SK-N-SH (cell line): ENCODE measurements at regions not wholly inside any gene's neighbourhood (a gene's known extent, or its start where the extent isn't known, plus 50 kb on each side); places are given as distances from the start of the nearest gene placed in this dataset.

Source experiments
- CTCF ChIA-PET: fragments of 300-600, 350-600 bp; formaldehyde crosslinking; extraction: SDS; loops from one replicate; lab custom pipeline; 2021; lab: Yijun Ruan, JAX
- POLR2A ChIA-PET: fragments of 350-600 bp; sonication (Branson Sonifier 250); formaldehyde crosslinking; extraction: SDS; loops from one replicate; lab custom pipeline; 2020; ENCODE audit warnings: antibody characterized with exemption, inconsistent platforms; lab: Yijun Ruan, JAX
- DNase-seq: peaks from one replicate; pipeline ENCODE4 v3.0.0; 2012
- H2AFZ ChIP-seq: fragments of 200-600 bp; sonication (generic); 2 replicates; pipeline ENCODE4 v1.8.1; 2016; ENCODE audit warnings: antibody characterized with exemption, mild to moderate bottlenecking, low read depth
- H3F3A ChIP-seq: fragments of 200-600 bp; sonication (generic); replicated peaks from 2 replicates; pipeline ENCODE3; 2016; ENCODE audit warnings: antibody characterized with exemption, mild to moderate bottlenecking; ENCODE audit not compliant: insufficient read depth
- H3K27ac ChIP-seq, 2 experiments: fragments of 200-500 bp in 1 of 2; fragments of 200-600 bp in 1 of 2; sonication (Bioruptor generic) in 1 of 2; sonication (generic), shearing (Covaris generic) in 1 of 2; 2 replicates each; pipeline versions ENCODE4 v1.5.1 to v1.6.1; 2014 to 2016; ENCODE audit warnings: low read depth in 2 of 2, inconsistent platforms in 1 of 2, low read length in 1 of 2, mild to moderate bottlenecking in 1 of 2, mixed read lengths in 1 of 2
- H3K27me3 ChIP-seq: fragments of 200-600 bp; sonication (generic), shearing (Covaris generic); 2 replicates; pipeline ENCODE4 v1.6.1; 2016; ENCODE audit warnings: mixed run types; ENCODE audit not compliant: insufficient read depth
- H3K36me3 ChIP-seq, 2 experiments: fragments of 200-500 bp in 1 of 2; fragments of 200-600 bp in 1 of 2; sonication (Bioruptor generic) in 1 of 2; sonication (generic) in 1 of 2; replicated peaks in 1 of 2; 2 replicates each; pipeline versions ENCODE3 to v1.5.1; 2014 to 2016; ENCODE audit warnings: low read length in 1 of 2, mild to moderate bottlenecking in 1 of 2; ENCODE audit not compliant: insufficient read depth in 2 of 2, control insufficient read depth in 1 of 2
- H3K4me1 ChIP-seq, 2 experiments: fragments of 200-500 bp in 1 of 2; fragments of 200-600 bp in 1 of 2; sonication (Bioruptor generic) in 1 of 2; sonication (generic), shearing (Covaris generic) in 1 of 2; 2 replicates each; pipeline versions ENCODE4 v1.5.1 to v1.6.1; 2014 to 2016; ENCODE audit warnings: low read depth in 1 of 2, low read length in 1 of 2, mixed run types in 1 of 2; ENCODE audit not compliant: insufficient read depth in 2 of 2, control insufficient read depth in 1 of 2
- H3K4me2 ChIP-seq: fragments of 200-600 bp; sonication (generic), shearing (Covaris generic); 2 replicates; pipeline ENCODE4 v1.6.1; 2017; ENCODE audit warnings: mixed run types
- H3K4me3 ChIP-seq, 2 experiments: fragments of 200-500 bp in 1 of 2; fragments of 200-600 bp in 1 of 2; sonication (Bioruptor generic) in 1 of 2; sonication (generic), shearing (Covaris generic) in 1 of 2; 2 replicates each; pipeline versions ENCODE4 v1.5.1 to v1.8.1; 2014 to 2016; ENCODE audit warnings: low read depth in 2 of 2, inconsistent platforms in 1 of 2, low read length in 1 of 2, mild to moderate bottlenecking in 1 of 2, mixed read lengths in 1 of 2, moderate library complexity in 1 of 2
- H3K79me2 ChIP-seq: fragments of 200-600 bp; sonication (generic); 2 replicates; pipeline ENCODE4 v1.8.1; 2017; ENCODE audit warnings: mild to moderate bottlenecking; ENCODE audit not compliant: insufficient read depth
- H3K9ac ChIP-seq: fragments of 200-600 bp; sonication (generic); 2 replicates; pipeline ENCODE4 v1.6.1; 2017; ENCODE audit warnings: mixed run types
- H3K9me2 ChIP-seq: fragments of 200-600 bp; sonication (generic); 2 replicates; pipeline ENCODE4 v1.6.1; 2017; ENCODE audit warnings: mixed run types
- H3K9me3 ChIP-seq: fragments of 200-600 bp; sonication (generic); 2 replicates; pipeline ENCODE4 v1.6.1; 2017; ENCODE audit warnings: mixed run types, mild to moderate bottlenecking, moderate library complexity
- H4K20me1 ChIP-seq: fragments of 200-600 bp; sonication (generic); 2 replicates; pipeline ENCODE4 v1.6.1; 2017; ENCODE audit warnings: mild to moderate bottlenecking, mixed run types; ENCODE audit not compliant: insufficient read depth
- ELF1 ChIP-seq: IDR thresholded peaks from 2 replicates; pipeline ENCODE4 v1.4.0; 2012
- FOSL2 ChIP-seq: IDR thresholded peaks from 2 replicates; pipeline ENCODE4 v1.4.0; 2012; ENCODE audit warnings: low read depth, mild to moderate bottlenecking, moderate library complexity, borderline replicate concordance
- GABPA ChIP-seq: IDR thresholded peaks from 2 replicates; pipeline ENCODE4 v1.4.0; 2012; ENCODE audit warnings: low read depth, mild to moderate bottlenecking
- JUND ChIP-seq: IDR thresholded peaks from 2 replicates; pipeline ENCODE4 v1.4.0; 2012
- MEF2A ChIP-seq: IDR thresholded peaks from 2 replicates; pipeline ENCODE4 v1.4.0; 2012; ENCODE audit warnings: low read depth, borderline replicate concordance
- NRF1 ChIP-seq: IDR thresholded peaks from 2 replicates; pipeline ENCODE4 v1.6.1; 2012; ENCODE audit warnings: low read depth, mild to moderate bottlenecking, low read length
- RCOR1 ChIP-seq: fragments of 150-350 bp; IDR thresholded peaks from 2 replicates; pipeline ENCODE4 v1.6.1; 2017; ENCODE audit warnings: antibody characterized with exemption, low read length
- TCF12 ChIP-seq: IDR thresholded peaks from 2 replicates; pipeline ENCODE4 v1.4.0; 2012
- TEAD4 ChIP-seq: IDR thresholded peaks from 2 replicates; pipeline ENCODE4 v1.4.0; 2012; ENCODE audit warnings: mild to moderate bottlenecking, borderline replicate concordance; ENCODE audit not compliant: insufficient read depth
- YY1 ChIP-seq: IDR thresholded peaks from 2 replicates; pipeline ENCODE4 v1.4.0; 2012; ENCODE audit warnings: low read depth, mild to moderate bottlenecking
- WGBS: methylation state at CpG from one replicate; pipeline ENCODE4 v1.1.6; 2017; ENCODE audit warnings: low lambda C conversion rate; 5-methylcytosine and 5-hydroxymethylcytosine counted together
- TF ChIP-seq, protein P1 (sequence below): IDR thresholded peaks from 2 replicates; pipeline ENCODE4 v1.4.0; 2012; ENCODE audit warnings: low read depth
- TF ChIP-seq, protein P2 (sequence below): fragments of 200-600 bp; sonication (generic); IDR thresholded peaks from 2 replicates; pipeline ENCODE4 v1.6.1; 2017; ENCODE audit warnings: antibody characterized with exemption, mild to moderate bottlenecking, moderate library complexity
- TF ChIP-seq, protein P3 (sequence below): IDR thresholded peaks from 2 replicates; pipeline ENCODE4; 2012

DNA sequence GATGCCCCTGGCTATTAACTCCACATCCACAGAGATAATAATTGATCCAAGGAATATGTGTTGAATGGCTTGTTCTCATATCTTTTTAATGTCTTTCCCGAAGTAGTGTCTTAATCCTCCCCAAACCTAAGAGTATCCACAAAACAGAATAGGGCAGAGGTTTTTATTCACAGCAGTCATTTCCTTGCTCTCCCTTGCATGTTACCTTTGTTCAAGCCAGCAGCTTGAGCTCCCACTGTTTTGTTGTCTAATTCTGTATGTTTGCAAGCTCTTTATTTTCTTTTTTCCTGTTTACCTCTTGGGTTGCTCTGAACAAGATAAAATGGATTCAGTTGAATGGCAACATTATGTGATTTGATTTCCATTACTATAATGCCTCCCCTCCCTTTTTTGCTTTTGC lies 308.6 kb upstream of the ZP4 start:
- CTCF ChIA-PET, result no interaction called here

DNA sequence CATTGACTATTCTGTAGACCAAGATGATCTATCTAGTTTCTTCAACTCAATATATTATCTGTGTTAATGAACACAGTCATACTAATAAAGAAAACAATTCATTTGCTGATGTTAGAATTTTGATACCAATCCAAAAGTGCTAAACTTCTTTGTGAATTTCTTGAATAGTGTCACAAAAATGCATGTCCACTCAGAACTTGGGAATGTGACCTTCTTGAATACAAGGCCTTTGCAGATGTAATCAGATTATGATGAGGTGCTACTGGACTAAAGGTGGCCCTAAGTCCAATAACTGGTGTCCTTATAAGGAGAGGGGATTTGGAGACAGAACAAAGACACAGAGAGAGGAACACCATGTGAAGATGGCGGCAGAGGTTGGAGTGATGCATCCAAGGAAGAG lies 305.8 kb upstream of the ZP4 start:
- ChIA-PET POLR2A (no interaction called here), CTCF (no interaction called here)
- TF ChIP-seq JUND, result no peak
- TF ChIP-seq TEAD4, result no peak
- Histone ChIP-seq H3F3A (no peaks in the 10 kb centered on the region), H3K27ac (no peak overlapping the region), H3K4me1 (no peaks in the 10 kb centered on the region), H3K9me2 (no peaks in the 10 kb centered on the region), H3K27me3 (no peaks in the 10 kb centered on the region), H3K36me3 (no peaks in the 10 kb centered on the region), H3K9ac (no peak overlapping the region), H3K79me2 (no peaks in the 10 kb centered on the region), H3K4me2 (no peak overlapping the region), H4K20me1 (no peaks in the 10 kb centered on the region), H3K9me3 (no peaks in the 10 kb centered on the region), H3K4me3 (no peak overlapping the region), H2AFZ (no peak overlapping the region)
- 76% methylated on average over 1 of the region's 1 CpG for WGBS
- no peak for DNase-seq

More for the DNA sequence above, 308.6 kb upstream of the ZP4 start:
- Histone ChIP-seq H3K27me3 (no peaks in the 10 kb centered on the region), H3K27ac (no peak overlapping the region), H3K9ac (no peak overlapping the region), H3K4me3 (no peak overlapping the region), H2AFZ (no peak overlapping the region), H3K36me3 (no peaks in the 10 kb centered on the region), H3K9me3 (no peaks in the 10 kb centered on the region), H3F3A (no peaks in the 10 kb centered on the region), H4K20me1 (no peaks in the 10 kb centered on the region), H3K4me1 (no peaks in the 10 kb centered on the region), H3K79me2 (no peaks in the 10 kb centered on the region), H3K4me2 (no peak overlapping the region), H3K9me2 (no peaks in the 10 kb centered on the region)
- WGBS, result 15% methylated on average over 1 of the region's 1 CpG
- no peak for TF ChIP-seq ELF1
- TF ChIP-seq, protein P1, sequence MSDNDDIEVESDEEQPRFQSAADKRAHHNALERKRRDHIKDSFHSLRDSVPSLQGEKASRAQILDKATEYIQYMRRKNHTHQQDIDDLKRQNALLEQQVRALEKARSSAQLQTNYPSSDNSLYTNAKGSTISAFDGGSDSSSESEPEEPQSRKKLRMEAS, result no peak
- TF ChIP-seq GABPA, result no peak
- no peak for TF ChIP-seq FOSL2
- TF ChIP-seq, protein P2, sequence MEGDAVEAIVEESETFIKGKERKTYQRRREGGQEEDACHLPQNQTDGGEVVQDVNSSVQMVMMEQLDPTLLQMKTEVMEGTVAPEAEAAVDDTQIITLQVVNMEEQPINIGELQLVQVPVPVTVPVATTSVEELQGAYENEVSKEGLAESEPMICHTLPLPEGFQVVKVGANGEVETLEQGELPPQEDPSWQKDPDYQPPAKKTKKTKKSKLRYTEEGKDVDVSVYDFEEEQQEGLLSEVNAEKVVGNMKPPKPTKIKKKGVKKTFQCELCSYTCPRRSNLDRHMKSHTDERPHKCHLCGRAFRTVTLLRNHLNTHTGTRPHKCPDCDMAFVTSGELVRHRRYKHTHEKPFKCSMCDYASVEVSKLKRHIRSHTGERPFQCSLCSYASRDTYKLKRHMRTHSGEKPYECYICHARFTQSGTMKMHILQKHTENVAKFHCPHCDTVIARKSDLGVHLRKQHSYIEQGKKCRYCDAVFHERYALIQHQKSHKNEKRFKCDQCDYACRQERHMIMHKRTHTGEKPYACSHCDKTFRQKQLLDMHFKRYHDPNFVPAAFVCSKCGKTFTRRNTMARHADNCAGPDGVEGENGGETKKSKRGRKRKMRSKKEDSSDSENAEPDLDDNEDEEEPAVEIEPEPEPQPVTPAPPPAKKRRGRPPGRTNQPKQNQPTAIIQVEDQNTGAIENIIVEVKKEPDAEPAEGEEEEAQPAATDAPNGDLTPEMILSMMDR, result no peak
- no peak for TF ChIP-seq TCF12
- TF ChIP-seq RCOR1, result no peak
- TF ChIP-seq MEF2A, result no peak
- no peak for TF ChIP-seq NRF1
- TF ChIP-seq, protein P3, sequence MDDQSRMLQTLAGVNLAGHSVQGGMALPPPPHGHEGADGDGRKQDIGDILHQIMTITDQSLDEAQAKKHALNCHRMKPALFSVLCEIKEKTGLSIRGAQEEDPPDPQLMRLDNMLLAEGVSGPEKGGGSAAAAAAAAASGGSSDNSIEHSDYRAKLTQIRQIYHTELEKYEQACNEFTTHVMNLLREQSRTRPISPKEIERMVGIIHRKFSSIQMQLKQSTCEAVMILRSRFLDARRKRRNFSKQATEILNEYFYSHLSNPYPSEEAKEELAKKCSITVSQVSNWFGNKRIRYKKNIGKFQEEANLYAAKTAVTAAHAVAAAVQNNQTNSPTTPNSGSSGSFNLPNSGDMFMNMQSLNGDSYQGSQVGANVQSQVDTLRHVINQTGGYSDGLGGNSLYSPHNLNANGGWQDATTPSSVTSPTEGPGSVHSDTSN, result no peak
- no peak for TF ChIP-seq YY1
- TF ChIP-seq TEAD4, result no peak
- POLR2A ChIA-PET, result no interaction called here
- DNase-seq, result no peak
